Heart right ventricle (tissue), 16 donors: ENCODE measurements at regions not wholly inside any gene's neighbourhood (a gene's known extent, or its start where the extent isn't known, plus 50 kb on each side); places are given as distances from the start of the nearest gene placed in this dataset.

Experiments
- ATAC-seq, 8 donors: fragments of 200-7000 bp; cut with Tn5 transposase; one replicate each; pipeline ENCODE4 v1.9.1; 2020; ENCODE audit warnings: mild to moderate bottlenecking in 8 of 8, moderate library complexity in 8 of 8, moderate number of reproducible peaks in 1 of 8
- DNase-seq, 2 donors: peaks; one replicate each; pipeline ENCODE4 v3.0.0-alpha.2; 2020
- H3K27ac ChIP-seq, 10 donors: fragments of 200-600 bp; sonication (generic) in 2 of 10; one replicate each; pipeline versions ENCODE4 v1.5.0 to v1.8.0; 2020 to 2022; ENCODE audit warnings: mild to moderate bottlenecking in 3 of 10
- H3K27me3 ChIP-seq, 7 donors: fragments of 200-600 bp; one replicate each; pipeline ENCODE4 v1.8.0; 2021 to 2022; ENCODE audit warnings: mild to moderate bottlenecking in 2 of 7
- H3K36me3 ChIP-seq, 9 donors: fragments of 200-600 bp; sonication (generic) in 1 of 9; one replicate each; pipeline versions ENCODE4 v1.5.0 to v1.8.0; 2020 to 2022; ENCODE audit warnings: mild to moderate bottlenecking in 2 of 9
- H3K4me1 ChIP-seq, 9 donors: fragments of 200-600 bp; sonication (generic) in 1 of 9; one replicate each; pipeline versions ENCODE4 v1.5.0 to v1.8.0; 2020 to 2022; ENCODE audit warnings: mild to moderate bottlenecking in 4 of 9
- H3K4me3 ChIP-seq, 10 donors: fragments of 200-600 bp; sonication (generic) in 2 of 10; one replicate each; pipeline versions ENCODE4 v1.5.0 to v1.8.0; 2020 to 2022; ENCODE audit warnings: mild to moderate bottlenecking in 7 of 10, moderate library complexity in 2 of 10
- H3K9me3 ChIP-seq, 11 donors: fragments of 200-600 bp in 10 of 11; sonication (generic) in 2 of 11; one replicate each; pipeline versions ENCODE4 v1.5.0 to v1.8.0; 2013 to 2022; ENCODE audit warnings: mild to moderate bottlenecking in 2 of 11, control low read depth in 1 of 11, moderate library complexity in 1 of 11
- CTCF ChIP-seq, 9 donors: fragments of 200-600 bp; sonication (generic) in 2 of 9; IDR thresholded peaks; one replicate each; pipeline versions ENCODE4 v1.5.0 to v1.8.0; 2021 to 2022; ENCODE audit warnings: antibody characterized with exemption in 9 of 9, mild to moderate bottlenecking in 5 of 9, moderate library complexity in 1 of 9
- WGBS, 2 donors: extraction: QIAGEN DNeasy Blood & Tissue Kit; methylation state at CpG; one replicate each; pipeline ENCODE4 v1.1.7; 2013; ENCODE audit warnings: inconsistent platforms in 1 of 2; 5-methylcytosine and 5-hydroxymethylcytosine counted together
- intact Hi-C, 10 donors: fragments of 100-400 bp; cut with DNase I; formaldehyde crosslinking; loops; one replicate each; pipeline versions ENCODE4 v1.11.1 to v1.14.2; 2022
- donor health status: Arrhythmogenic right ventricular cardiomyopathy.
- donor health status: ischemic (EF 13 %, LVEDD 7.1; RV severe dilation, severe dysfunction).
- donor health status: healthy with polysubstance abuse.
- donor health status: DM: no; HTN: yes; CAD: no.
- donor health status: DM: no; HTN: no; CAD: no.
- donor health status: ischemic (EF 25% LVEDD 6.9; RV normal size, moderate dysfunction).
- donor health status: ischemic (EF 25% LVEDD 5.7; RV mildly dilated, moderate dysfunction).
- donor health status: healthy.
- donor health status: DM: yes; HTN: yes; CAD: no.
- donor health status: Ischemic cardiomyopathy.
- donor health status: ischemic (EF 35%, LVEDD 5.7; RV mildly dilated, moderate dysfunction).
- donor health status: nonischemic (EF 11% LVEDD 7.7; RV severe dilation, severe dysfunction).
- donor health status: DM: yes; HTN: yes; CAD: no.
- donor health status: PGD.
- donor health status: ischemic (EF 29% LVEDD 5.4; RV normal size, mild dysfunction).
- donor health status: nonischemic (EF 23%, LVEDD 6.1; RV moderate dilation, normal function).

GRCh38 chr5:167912941-167913665 lies 378.3 kb upstream of the WWC1 start:
- ATAC-seq (no peak), DNase-seq (no peak)
- H3K4me3 ChIP-seq, result no peak overlapping the region
- peaks cover 0 to 8% (median 0%) of the 10 kb centered on the region in 11 donors for H3K9me3 ChIP-seq
- 54 to 65% methylated on average over 6 of the region's 6 CpGs for WGBS, 2 donors
- no peak for TF ChIP-seq CTCF (IDR thresholded peaks at IDR 0.05)
- intact Hi-C loops, result no loop called here
- H3K27ac ChIP-seq, result no peak overlapping the region
- no peaks in the 10 kb centered on the region for H3K27me3 ChIP-seq
- H3K4me1 ChIP-seq, result peaks cover 0 to 3% (median 0%) of the 10 kb centered on the region in 9 donors
- H3K36me3 ChIP-seq, result no peaks in the 10 kb centered on the region

GRCh38 chr5:167915237-167915636 lies 376.2 kb upstream of the WWC1 start:
- no peak for TF ChIP-seq CTCF (IDR thresholded peaks at IDR 0.05)
- H3K9me3 ChIP-seq, result peaks cover 0 to 8% (median 0%) of the 10 kb centered on the region in 11 donors
- no peak overlapping the region for H3K27ac ChIP-seq
- H3K4me3 ChIP-seq, result no peak overlapping the region
- H3K27me3 ChIP-seq, result no peaks in the 10 kb centered on the region
- DNase-seq (no peak), ATAC-seq (no peak)
- intact Hi-C loops, result no loop called here
- H3K4me1 ChIP-seq, result peaks cover 0 to 13% (median 0%) of the 10 kb centered on the region in 9 donors
- WGBS, 2 donors, result 84 to 87% methylated on average over 4 of the region's 4 CpGs
- H3K36me3 ChIP-seq, result no peaks in the 10 kb centered on the region

- ATAC-seq, result no peak
- H3K36me3 ChIP-seq, result no peaks in the 10 kb centered on the region
- H3K27ac ChIP-seq, result no peak overlapping the region
- DNase-seq, result no peak
- H3K4me3 ChIP-seq, result no peak overlapping the region
- intact Hi-C loops, result no loop called here
- WGBS, 2 donors, result 51 to 74% methylated on average over 8 of the region's 8 CpGs
- no peaks in the 10 kb centered on the region for H3K27me3 ChIP-seq
- H3K9me3 ChIP-seq, result peaks cover 0 to 8% (median 0%) of the 10 kb centered on the region in 11 donors
- TF ChIP-seq CTCF (IDR thresholded peaks at IDR 0.05), result no peak
- peaks cover 0 to 13% (median 0%) of the 10 kb centered on the region in 9 donors for H3K4me1 ChIP-seq
Measured at GRCh38 chr5:167916261-167916691, 375.2 kb upstream of the WWC1 start.

GRCh38 chr5:167916706-167917105 lies 374.7 kb upstream of the WWC1 start:
- ATAC-seq, result peak in 6 of 8 donors; percentile 19 to 64 (median 60)
- TF ChIP-seq CTCF (IDR thresholded peaks at IDR 0.05), result no peak
- peaks cover 0 to 13% (median 0%) of the 10 kb centered on the region in 9 donors for H3K4me1 ChIP-seq
- H3K9me3 ChIP-seq, result peaks cover 0 to 8% (median 0%) of the 10 kb centered on the region in 11 donors
- H3K27me3 ChIP-seq, result no peaks in the 10 kb centered on the region
- WGBS, 2 donors, result 51 to 54% methylated on average over 4 of the region's 4 CpGs
- no peaks in the 10 kb centered on the region for H3K36me3 ChIP-seq
- no peak overlapping the region for H3K27ac ChIP-seq
- no peak overlapping the region for H3K4me3 ChIP-seq
- intact Hi-C loops, result no loop called here
- peak in 1 of 2 donors; percentile 16 for DNase-seq
